Adrenal gland (tissue), 9 donors: ENCODE measurements at regions not wholly inside any gene's neighbourhood (a gene's known extent, or its start where the extent isn't known, plus 50 kb on each side); places are given as distances from the start of the nearest gene placed in this dataset.

Experiments used
- DNase-seq, 7 donors: peaks; one replicate each; pipeline ENCODE4 v3.0.0-alpha.2; 2019 to 2020
- H3K27ac ChIP-seq, 5 donors: fragments of 200-600 bp; sonication (generic) in 4 of 5; 1 replicate in 3 of 5; 2 replicates in 2 of 5; pipeline versions ENCODE4 v1.5.1 to v1.8.0; 2016 to 2020; ENCODE audit warnings: mild to moderate bottlenecking in 1 of 5
- H3K27me3 ChIP-seq: fragments of 200-600 bp; 2 replicates; pipeline ENCODE4 v1.8.0; 2021
- H3K36me3 ChIP-seq, 2 donors: fragments of 200-600 bp; replicated peaks in 1 of 2; 1 replicate in 1 of 2; 2 replicates in 1 of 2; pipeline versions ENCODE4 v1.5.1 to v1.8.0; 2018 to 2022
- H3K4me1 ChIP-seq, 2 donors: fragments of 200-600 bp; replicated peaks in 1 of 2; 1 replicate in 1 of 2; 2 replicates in 1 of 2; pipeline versions ENCODE4 v1.5.1 to v1.8.0; 2018 to 2021
- H3K4me3 ChIP-seq, 4 donors: fragments of 200-600 bp; sonication (generic) in 3 of 4; one replicate each; pipeline ENCODE4 v1.5.1; 2016 to 2018
- H3K9me3 ChIP-seq, 3 donors: fragments of 200-600 bp; sonication (generic) in 1 of 3; replicated peaks in 1 of 3; 1 replicate in 2 of 3; 2 replicates in 1 of 3; pipeline versions ENCODE4 v1.5.1 to v1.8.0; 2016 to 2021
- POLR2A ChIP-seq, 2 donors: fragments of 450-650 bp; IDR thresholded peaks; one replicate each; pipeline ENCODE4 v1.6.1; 2017; ENCODE audit warnings: antibody characterized with exemption in 2 of 2, mild to moderate bottlenecking in 2 of 2, moderate library complexity in 1 of 2
- WGBS, 4 donors: extraction: QIAGEN DNeasy Blood & Tissue Kit in 2 of 4; methylation state at CpG; one replicate each; pipeline versions ENCODE4 v1.1.5 to v1.1.7; 2013 to 2017; 5-methylcytosine and 5-hydroxymethylcytosine counted together
- intact Hi-C, 2 donors: fragments of 100-400 bp; cut with DNase I; formaldehyde crosslinking; loops; one replicate each; pipeline versions ENCODE4 v1.14.1 to v1.15.0; 2022 to 2023
- TF ChIP-seq, protein P1 (sequence below), 6 experiments: fragments of 450-650 bp in 4 of 6; fragments of 200-600 bp in 2 of 6; sonication (generic) in 1 of 6; IDR thresholded peaks; 1 replicate in 5 of 6; 2 replicates in 1 of 6; pipeline versions ENCODE4 v1.5.1 to v1.8.0; 2016 to 2021; ENCODE audit warnings: antibody characterized with exemption in 6 of 6, mild to moderate bottlenecking in 2 of 6, moderate library complexity in 1 of 6
- donor health status: healthy with polysubstance abuse.
- donor health status: Bipolar disorder and iron deficiency.
- donor health status: DM: yes; HTN: yes; CAD: no.
- donor health status: DM: no; HTN: no; CAD: no.
- donor health status: DM: no; HTN: no; CAD: no.

DNA sequence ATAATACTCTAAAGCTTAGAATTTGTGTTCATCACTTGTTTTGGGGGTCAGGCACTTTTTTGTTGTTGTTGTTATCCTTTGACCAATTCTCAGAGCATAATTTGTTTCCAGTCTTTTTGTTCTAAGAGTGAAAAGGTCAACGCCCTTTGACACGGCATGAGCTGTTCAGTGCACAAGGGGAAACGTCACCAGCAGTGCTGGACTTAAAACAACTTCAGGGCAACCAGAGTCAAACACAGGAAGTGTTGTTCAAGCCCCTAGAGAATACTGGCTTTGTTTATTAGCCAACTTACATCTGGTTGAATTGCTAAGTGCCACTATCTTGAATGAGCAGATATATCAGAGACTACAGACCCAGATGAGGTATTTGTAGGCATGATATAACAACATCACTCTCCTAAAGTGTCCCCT lies 368.9 kb downstream of the TMEM161B start:
- TF ChIP-seq POLR2A (IDR thresholded peaks at IDR 0.05): no peak
- TF ChIP-seq, protein P1, sequence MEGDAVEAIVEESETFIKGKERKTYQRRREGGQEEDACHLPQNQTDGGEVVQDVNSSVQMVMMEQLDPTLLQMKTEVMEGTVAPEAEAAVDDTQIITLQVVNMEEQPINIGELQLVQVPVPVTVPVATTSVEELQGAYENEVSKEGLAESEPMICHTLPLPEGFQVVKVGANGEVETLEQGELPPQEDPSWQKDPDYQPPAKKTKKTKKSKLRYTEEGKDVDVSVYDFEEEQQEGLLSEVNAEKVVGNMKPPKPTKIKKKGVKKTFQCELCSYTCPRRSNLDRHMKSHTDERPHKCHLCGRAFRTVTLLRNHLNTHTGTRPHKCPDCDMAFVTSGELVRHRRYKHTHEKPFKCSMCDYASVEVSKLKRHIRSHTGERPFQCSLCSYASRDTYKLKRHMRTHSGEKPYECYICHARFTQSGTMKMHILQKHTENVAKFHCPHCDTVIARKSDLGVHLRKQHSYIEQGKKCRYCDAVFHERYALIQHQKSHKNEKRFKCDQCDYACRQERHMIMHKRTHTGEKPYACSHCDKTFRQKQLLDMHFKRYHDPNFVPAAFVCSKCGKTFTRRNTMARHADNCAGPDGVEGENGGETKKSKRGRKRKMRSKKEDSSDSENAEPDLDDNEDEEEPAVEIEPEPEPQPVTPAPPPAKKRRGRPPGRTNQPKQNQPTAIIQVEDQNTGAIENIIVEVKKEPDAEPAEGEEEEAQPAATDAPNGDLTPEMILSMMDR (IDR thresholded peaks at IDR 0.05): no peak
- Histone ChIP-seq H3K27ac (no peak overlapping the region), H3K36me3 (no peaks in the 10 kb centered on the region), H3K4me1 (no peaks in the 10 kb centered on the region), H3K9me3 (no peaks in the 10 kb centered on the region), H3K4me3 (no peak overlapping the region), H3K27me3 (no peaks in the 10 kb centered on the region)
- intact Hi-C loops: no loop called here
- no peak for DNase-seq
- WGBS, 4 donors: 28 to 39% (median 34%) methylated on average over 3 of the region's 3 CpGs

DNA sequence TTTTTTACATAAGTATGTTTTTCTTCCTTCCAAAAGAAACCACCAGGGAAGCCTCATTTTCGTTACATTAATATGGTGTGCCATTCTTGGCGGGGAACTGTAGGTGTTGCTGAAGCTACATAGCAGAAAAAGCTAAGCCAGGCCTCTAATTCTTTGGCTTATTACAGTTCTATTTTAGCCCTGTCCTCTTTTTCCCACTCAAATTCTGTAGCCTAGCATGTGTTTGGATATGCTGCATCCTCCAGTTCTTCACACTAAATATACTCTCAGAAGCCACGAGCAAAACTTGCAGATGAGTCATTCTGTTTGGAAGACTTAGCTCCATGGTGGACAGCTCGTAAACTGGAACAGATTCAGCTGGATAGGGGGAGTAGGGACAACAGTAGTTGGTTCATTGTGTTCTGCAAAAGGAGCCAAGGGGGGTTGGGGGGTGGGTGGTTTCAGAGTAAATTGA lies 369.4 kb downstream of the TMEM161B start:
- Histone ChIP-seq H3K4me1 (no peaks in the 10 kb centered on the region), H3K36me3 (no peaks in the 10 kb centered on the region), H3K4me3 (no peak overlapping the region), H3K9me3 (no peaks in the 10 kb centered on the region), H3K27ac (no peak overlapping the region), H3K27me3 (no peaks in the 10 kb centered on the region)
- DNase-seq: peak in 1 of 7 donors; percentile 7
- intact Hi-C loops: no loop called here
- TF ChIP-seq, protein P1 (IDR thresholded peaks at IDR 0.05): no peak
- no peak for TF ChIP-seq POLR2A (IDR thresholded peaks at IDR 0.05)
- WGBS, 4 donors: 41 to 56% (median 48%) methylated on average over 3 to 4 of the region's 4 CpGs

DNA sequence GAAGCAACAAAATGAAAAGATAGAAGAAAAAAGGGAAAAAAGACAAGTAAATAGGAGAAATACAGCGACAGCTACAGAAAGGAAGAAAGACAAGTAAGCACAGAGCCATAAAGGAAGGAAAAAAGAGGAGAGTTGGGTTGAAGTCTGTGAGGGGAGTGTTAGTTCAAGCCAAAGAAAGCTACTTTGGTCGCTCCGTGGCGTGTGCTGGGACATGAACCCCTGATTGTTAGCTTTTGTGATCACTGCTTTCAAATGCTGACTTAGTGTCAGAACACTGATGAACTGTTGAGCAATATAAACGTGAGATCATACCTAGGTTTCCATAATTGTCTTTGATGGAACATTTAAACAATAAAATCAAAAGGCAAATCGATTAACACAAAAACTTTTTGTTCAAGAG lies 370.1 kb downstream of the TMEM161B start:
- Histone ChIP-seq H3K4me3 (no peak overlapping the region), H3K9me3 (no peaks in the 10 kb centered on the region), H3K4me1 (no peaks in the 10 kb centered on the region), H3K27ac (no peak overlapping the region), H3K27me3 (no peaks in the 10 kb centered on the region), H3K36me3 (no peaks in the 10 kb centered on the region)
- no peak for TF ChIP-seq POLR2A (IDR thresholded peaks at IDR 0.05)
- intact Hi-C loops: no loop called here
- WGBS, 4 donors: 70 to 76% (median 75%) methylated on average over 6 of the region's 6 CpGs
- no peak for DNase-seq

DNA sequence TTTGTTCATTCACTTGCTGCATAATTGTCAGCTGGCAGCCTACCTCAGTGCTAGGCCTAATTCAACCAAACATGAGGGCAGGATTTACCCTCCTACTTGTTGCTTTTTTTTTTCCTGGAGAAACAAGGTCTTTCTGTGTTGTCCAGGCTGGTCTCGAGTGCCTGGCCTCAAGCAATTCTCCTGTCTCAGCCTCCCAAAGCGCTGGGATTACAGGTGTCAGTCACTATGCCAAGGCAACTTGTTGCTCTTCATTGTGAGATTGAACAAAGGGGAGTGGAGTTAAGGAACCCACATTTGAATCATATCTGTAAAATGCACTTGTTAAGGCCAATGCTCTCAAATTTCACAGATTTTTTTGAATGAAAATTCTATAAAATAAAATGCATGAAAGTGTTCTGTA lies 380.5 kb downstream of the TMEM161B start:
- no peak for DNase-seq
- Histone ChIP-seq H3K27me3 (no peaks in the 10 kb centered on the region), H3K27ac (no peak overlapping the region), H3K36me3 (no peaks in the 10 kb centered on the region), H3K9me3 (peaks cover 0 to 6% (median 0%) of the 10 kb centered on the region in 3 donors), H3K4me1 (no peaks in the 10 kb centered on the region), H3K4me3 (no peak overlapping the region)
- TF ChIP-seq, protein P1 (IDR thresholded peaks at IDR 0.05): no peak
- no peak for TF ChIP-seq POLR2A (IDR thresholded peaks at IDR 0.05)
- intact Hi-C loops: loop anchor here in 1 of 2 donors (10.0 kb wide), 1 partner anchor 797 kb away; no protein-coding TSS in a partner anchor
- 58 to 68% (median 67%) methylated on average over 2 of the region's 2 CpGs for WGBS, 4 donors

DNA sequence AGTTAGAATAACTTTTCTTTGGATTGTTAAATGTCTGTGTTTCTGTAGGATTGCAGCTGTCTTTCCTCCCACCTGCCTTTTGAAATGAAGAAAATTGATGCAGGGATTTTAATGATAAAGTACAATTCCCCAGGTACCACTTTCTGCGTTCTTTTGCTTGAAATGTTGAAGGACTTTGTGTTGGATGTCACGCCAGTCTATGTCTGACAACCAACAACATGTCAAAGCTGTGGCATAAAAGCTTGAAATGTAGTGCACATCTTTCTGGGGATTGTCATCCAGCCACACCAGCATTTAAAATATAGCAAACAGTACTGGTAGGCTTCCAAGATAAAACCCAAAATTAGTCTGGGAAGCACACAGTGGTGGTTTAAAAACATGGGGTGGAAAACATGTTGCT lies 381.4 kb downstream of the TMEM161B start:
- intact Hi-C loops: loop anchor here in 1 of 2 donors (10.0 kb wide), 1 partner anchor 798 kb away; no protein-coding TSS in a partner anchor
- no peak for DNase-seq
- no peaks in the 10 kb centered on the region for H3K4me1 ChIP-seq
- TF ChIP-seq POLR2A (IDR thresholded peaks at IDR 0.05): no peak
- TF ChIP-seq, protein P1 (IDR thresholded peaks at IDR 0.05): no peak
- H3K27ac ChIP-seq: no peak overlapping the region
- no peaks in the 10 kb centered on the region for H3K36me3 ChIP-seq
- no peak overlapping the region for H3K4me3 ChIP-seq
- 64 to 82% (median 70%) methylated on average over 2 of the region's 2 CpGs for WGBS, 4 donors
- no peaks in the 10 kb centered on the region for H3K27me3 ChIP-seq
- peaks cover 0 to 6% (median 0%) of the 10 kb centered on the region in 3 donors for H3K9me3 ChIP-seq
